HepG2 (cell line): ENCODE measurements at regions not wholly inside any gene's neighbourhood (a gene's known extent, or its start where the extent isn't known, plus 50 kb on each side); places are given as distances from the start of the nearest gene placed in this dataset.

Source experiments
- ATAC-seq: fragments of 200-7000 bp; cut with Tn5 transposase; 3 replicates; pipeline ENCODE4 v1.9.1; 2020; ENCODE audit warnings: mild to moderate bottlenecking, moderate library complexity
- BruUV-seq: library from RNA; stranded (reverse); fragments of 400-500 nt; replicated peaks from 2 replicates; lab custom pipeline; 2021; lab: Mats Ljungman, UMichigan
- CTCF ChIA-PET: fragments of 300-600 bp; formaldehyde crosslinking; extraction: SDS; loops from one replicate; lab custom pipeline; 2021; ENCODE audit warnings: low total read pairs, inconsistent platforms, low intra/inter-chr PET ratio; lab: Yijun Ruan, JAX
- POLR2A ChIA-PET: fragments of 350-600 bp; sonication (Branson Sonifier 250); formaldehyde crosslinking; loops from one replicate; lab custom pipeline; 2020; ENCODE audit warnings: antibody characterized with exemption, inconsistent platforms; lab: Yijun Ruan, JAX
- DNase-seq: peaks from one replicate; pipeline ENCODE4 v3.0.0-alpha.2; 2015; ENCODE audit warnings: low spot score
- FAIRE-seq: peaks from 3 replicates; lab custom pipeline; 2011; peaks lifted over from hg19 to GRCh38; lab: Jason Lieb, UNC
- H2AFZ ChIP-seq: one replicate; pipeline ENCODE4 v1.6.1; 2011; ENCODE audit warnings: low read length, inconsistent platforms
- H3K27ac ChIP-seq: fragments of 300-600 bp; 3 replicates; pipeline ENCODE4 v1.8.0; 2011; ENCODE audit warnings: mixed run types, mild to moderate bottlenecking, mixed read lengths, low read length, inconsistent platforms; ENCODE audit not compliant: insufficient read depth; ENCODE audit errors: extremely low read length
- H3K27me3 ChIP-seq, 2 experiments: fragments of 200-600 bp in 1 of 2; 2 replicates in 1 of 2; 3 replicates in 1 of 2; pipeline versions ENCODE4 v1.6.0 to v1.8.0; 2011; ENCODE audit warnings: low read length in 2 of 2, mild to moderate bottlenecking in 2 of 2, moderate library complexity in 2 of 2, inconsistent platforms in 1 of 2; ENCODE audit not compliant: insufficient read depth in 2 of 2, control insufficient read depth in 1 of 2
- H3K36me3 ChIP-seq, 2 experiments: fragments of 200-600 bp in 1 of 2; replicated peaks in 1 of 2; 2 replicates in 1 of 2; 3 replicates in 1 of 2; pipeline versions ENCODE4 v1.5.1 to v1.8.0; 2011; ENCODE audit warnings: low read length in 2 of 2, inconsistent platforms in 1 of 2; ENCODE audit not compliant: insufficient read depth in 2 of 2, control insufficient read depth in 1 of 2
- H3K4me1 ChIP-seq: 2 replicates; pipeline ENCODE4 v1.5.1; 2012; ENCODE audit warnings: low read length, inconsistent platforms; ENCODE audit not compliant: insufficient read depth
- H3K4me2 ChIP-seq: 2 replicates; pipeline ENCODE4 v1.6.0; 2011; ENCODE audit warnings: low read depth, low read length, inconsistent platforms
- H3K4me3 ChIP-seq, 3 experiments: fragments of 200-600 bp in 1 of 3; sonication (generic), shearing (Covaris generic) in 1 of 3; replicated peaks in 1 of 3; 2 replicates each; pipeline ENCODE4 v1.5.1; 2011 to 2016; ENCODE audit warnings: low read length in 3 of 3, inconsistent platforms in 2 of 3, low read depth in 2 of 3, mild to moderate bottlenecking in 2 of 3, control low read depth in 1 of 3, mixed read lengths in 1 of 3; ENCODE audit not compliant: insufficient read depth in 1 of 3
- H3K79me2 ChIP-seq: one replicate; pipeline ENCODE4 v1.6.1; 2011; ENCODE audit warnings: low read length, inconsistent platforms; ENCODE audit not compliant: insufficient read depth
- H3K9ac ChIP-seq: 2 replicates; pipeline ENCODE4 v1.6.0; 2011; ENCODE audit warnings: mild to moderate bottlenecking, low read depth, low read length, inconsistent platforms; ENCODE audit not compliant: insufficient read depth
- H3K9me3 ChIP-seq: 2 replicates; pipeline ENCODE4 v1.5.1; 2012; ENCODE audit warnings: mild to moderate bottlenecking, low read length
- H4K20me1 ChIP-seq: 2 replicates; pipeline ENCODE4 v1.6.0; 2011; ENCODE audit warnings: inconsistent platforms, mild to moderate bottlenecking, low read length, moderate library complexity; ENCODE audit not compliant: insufficient read depth
- CREM ChIP-seq, 2 experiments: sonication (generic) in 1 of 2; formaldehyde crosslinking in 1 of 2; IDR thresholded peaks; 2 replicates each; pipeline versions ENCODE4 v1.4.0 to v1.6.1; 2016 to 2020; ENCODE audit warnings: antibody characterized with exemption in 1 of 2, mild to moderate bottlenecking in 1 of 2, missing genetic modification reagents in 1 of 2
- EED ChIP-seq: sonication (generic); formaldehyde crosslinking; IDR thresholded peaks from 2 replicates; pipeline ENCODE4 v1.5.0; 2020; ENCODE audit warnings: mild to moderate bottlenecking, missing genetic modification reagents
- ELF4 ChIP-seq: sonication (generic); formaldehyde crosslinking; IDR thresholded peaks from 2 replicates; pipeline ENCODE4 v1.5.0; 2020; ENCODE audit warnings: missing genetic modification reagents, mild to moderate bottlenecking, moderate library complexity, borderline replicate concordance
- FIP1L1 ChIP-seq: fragments of 200-400 bp; formaldehyde crosslinking; IDR thresholded peaks from 2 replicates; pipeline ENCODE4 v1.6.1; 2018; ENCODE audit warnings: low read depth, mild to moderate bottlenecking, low read length, moderate library complexity, borderline replicate concordance; ENCODE audit not compliant: insufficient read depth
- FOXC1 ChIP-seq: sonication (generic); formaldehyde crosslinking; IDR thresholded peaks from 2 replicates; pipeline ENCODE4 v1.8.0; 2022; ENCODE audit warnings: mild to moderate bottlenecking, missing genetic modification reagents, borderline replicate concordance
- PHF8 ChIP-seq: sonication (generic); formaldehyde crosslinking; IDR thresholded peaks from 2 replicates; pipeline ENCODE4 v1.5.0; 2020; ENCODE audit warnings: missing genetic modification reagents
- RBFOX2 ChIP-seq: fragments of 200-400 bp; formaldehyde crosslinking; IDR thresholded peaks from 2 replicates; pipeline ENCODE4 v1.6.1; 2017; ENCODE audit warnings: low read depth, mild to moderate bottlenecking, low read length
- RFXAP ChIP-seq: sonication (generic); formaldehyde crosslinking; IDR thresholded peaks from 2 replicates; pipeline ENCODE4 v1.4.0; 2020; ENCODE audit warnings: missing genetic modification reagents, borderline replicate concordance
- RORA ChIP-seq: sonication (generic); formaldehyde crosslinking; IDR thresholded peaks from 2 replicates; pipeline ENCODE4 v1.5.0; 2020; ENCODE audit warnings: mild to moderate bottlenecking, missing genetic modification reagents, moderate library complexity
- RXRB ChIP-seq: IDR thresholded peaks from 2 replicates; pipeline ENCODE4 v1.6.1; 2016; ENCODE audit warnings: borderline replicate concordance, missing genetic modification reagents, missing compliant biosample characterization
- SRY ChIP-seq: sonication (generic); formaldehyde crosslinking; IDR thresholded peaks from 2 replicates; pipeline ENCODE4 v1.8.0; 2022; ENCODE audit warnings: mild to moderate bottlenecking, missing genetic modification reagents
- XRCC5 ChIP-seq: fragments of 200-400 bp; formaldehyde crosslinking; optimal IDR thresholded peaks from 2 replicates; pipeline ENCODE3; 2017; ENCODE audit warnings: mild to moderate bottlenecking, low read length
- ZNF143 ChIP-seq: sonication (generic); formaldehyde crosslinking; IDR thresholded peaks from 2 replicates; pipeline ENCODE4 v1.4.0; 2020; ENCODE audit warnings: missing genetic modification reagents
- ZNF343 ChIP-seq: sonication (generic); formaldehyde crosslinking; IDR thresholded peaks from 2 replicates; pipeline ENCODE4 v1.4.0; 2020; ENCODE audit warnings: mild to moderate bottlenecking, missing genetic modification reagents
- ZNF446 ChIP-seq: sonication (generic); formaldehyde crosslinking; IDR thresholded peaks from 2 replicates; pipeline ENCODE4 v1.5.0; 2020; ENCODE audit warnings: mild to moderate bottlenecking, missing genetic modification reagents
- ZNF484 ChIP-seq: sonication (generic); formaldehyde crosslinking; IDR thresholded peaks from 2 replicates; pipeline ENCODE4 v1.5.1; 2020; ENCODE audit warnings: mild to moderate bottlenecking, low read depth, missing genetic modification reagents, borderline replicate concordance
- ZNF616 ChIP-seq: sonication (generic); formaldehyde crosslinking; IDR thresholded peaks from 2 replicates; pipeline ENCODE4 v1.5.0; 2020; ENCODE audit warnings: low read depth, mild to moderate bottlenecking, missing genetic modification reagents
- ZNF746 ChIP-seq: sonication (generic); formaldehyde crosslinking; IDR thresholded peaks from 2 replicates; pipeline ENCODE4 v1.8.0; 2022; ENCODE audit warnings: mild to moderate bottlenecking, missing genetic modification reagents
- ZNF749 ChIP-seq: sonication (generic); formaldehyde crosslinking; IDR thresholded peaks from 2 replicates; pipeline ENCODE4 v1.8.0; 2022; ENCODE audit warnings: mild to moderate bottlenecking, missing genetic modification reagents, moderate library complexity, borderline replicate concordance
- ZNF782 ChIP-seq: sonication (generic); formaldehyde crosslinking; IDR thresholded peaks from 2 replicates; pipeline ENCODE4 v1.4.0; 2020; ENCODE audit warnings: missing genetic modification reagents, mild to moderate bottlenecking, borderline replicate concordance
- ZSCAN30 ChIP-seq: sonication (generic); formaldehyde crosslinking; IDR thresholded peaks from 2 replicates; pipeline ENCODE4 v1.5.0; 2020; ENCODE audit warnings: mild to moderate bottlenecking, missing genetic modification reagents
- WGBS: methylation state at CpG from one replicate; pipeline ENCODE4 v1.1.6; 2017; ENCODE audit warnings: low lambda C conversion rate; 5-methylcytosine and 5-hydroxymethylcytosine counted together
- in situ Hi-C: cut with HindIII; loops from 2 replicates; pipeline ENCODE4 v1.10.0; 2017; ENCODE audit warnings: low pct_unique_long_range_greater_than_20kb; ENCODE audit not compliant: extremely low pct_ligation_motif_present
- intact Hi-C: fragments of 100-400 bp; cut with micrococcal nuclease; formaldehyde crosslinking; loops from one replicate; pipeline ENCODE4 v1.10.0; 2022; ENCODE audit not compliant: unreplicated experiment
- TF ChIP-seq, protein P1 (sequence below): sonication (generic); formaldehyde crosslinking; conservative IDR thresholded peaks from 2 replicates; pipeline ENCODE4 v1.4.0; 2020; ENCODE audit warnings: mild to moderate bottlenecking, missing genetic modification reagents, moderate library complexity
- TF ChIP-seq, protein P2 (sequence below): sonication (generic); formaldehyde crosslinking; conservative IDR thresholded peaks from 2 replicates; pipeline ENCODE4 v1.4.0; 2020; ENCODE audit warnings: missing genetic modification reagents

DNA sequence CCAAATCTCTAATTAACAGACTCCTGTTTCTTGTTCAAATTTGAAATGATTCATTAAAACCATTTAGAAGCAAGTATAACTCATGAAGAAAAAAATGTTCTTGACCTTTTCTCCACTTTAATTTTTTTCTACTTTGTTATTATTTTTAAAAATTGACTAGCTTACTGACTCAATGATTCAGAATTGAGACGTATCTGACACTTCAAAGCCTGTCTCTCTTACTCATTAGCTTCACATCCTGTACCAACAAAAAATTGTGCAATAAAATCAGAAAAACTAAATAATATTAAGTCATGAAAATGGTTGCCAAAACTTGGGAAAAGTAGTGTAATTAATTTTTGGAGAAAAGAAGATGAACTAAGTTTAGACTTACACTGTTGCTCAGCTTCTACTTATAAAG is 331.2 kb downstream of the SLC16A7 start (continued):
- TF ChIP-seq CREM (IDR thresholded peaks at IDR 0.05): no peak
- TF ChIP-seq CREM (CRISPR knock-in tag; IDR thresholded peaks at IDR 0.05): no peak
- no peak for TF ChIP-seq XRCC5
- TF ChIP-seq RBFOX2: no peak
- TF ChIP-seq ZNF343 (CRISPR knock-in tag): no peak
- no peak for TF ChIP-seq SRY (CRISPR knock-in tag)
- TF ChIP-seq ZNF143: no peak
- TF ChIP-seq ZNF782: no peak
- TF ChIP-seq FOXC1 (CRISPR knock-in tag): no peak
- no peak for TF ChIP-seq RFXAP (CRISPR knock-in tag)
- no peak for TF ChIP-seq FIP1L1
- no peak for TF ChIP-seq ZNF484
- no peak for TF ChIP-seq ELF4 (CRISPR knock-in tag)

DNA sequence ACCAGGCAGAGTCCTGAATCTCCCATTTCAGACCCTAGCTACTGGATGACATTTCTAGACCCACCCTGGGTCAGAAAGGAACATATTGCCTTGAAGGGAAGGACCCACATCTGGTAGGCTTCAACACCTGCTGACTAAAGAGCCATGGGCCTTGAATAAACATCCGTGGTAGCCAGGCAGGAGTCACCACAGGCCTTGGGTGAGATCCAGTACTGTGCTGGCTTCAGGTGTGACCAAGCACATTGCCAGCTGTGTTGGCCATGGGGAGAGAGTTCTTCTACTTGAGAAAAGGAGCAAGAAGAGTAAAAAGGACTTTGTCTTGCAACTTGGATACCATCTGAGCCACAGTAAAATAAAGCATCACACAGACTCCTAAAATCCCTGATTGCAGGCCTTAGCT is 332.6 kb downstream of the SLC16A7 start:
- Histone ChIP-seq H3K4me2 (no peak overlapping the region), H3K9ac (no peak overlapping the region), H3K9me3 (peaks cover 68% of the 10 kb centered on the region), H4K20me1 (no peaks in the 10 kb centered on the region), H2AFZ (no peak overlapping the region), H3K4me1 (no peaks in the 10 kb centered on the region), H3K27ac (no peak overlapping the region), H3K4me3 (no peak overlapping the region), H3K27me3 (no peaks in the 10 kb centered on the region), H3K36me3 (no peaks in the 10 kb centered on the region), H3K79me2 (no peaks in the 10 kb centered on the region)
- intact Hi-C loops (no loop called here), in situ Hi-C loops (no loop called here)
- DNase-seq (no peak), FAIRE-seq (no peak), ATAC-seq (no peak)
- BruUV-seq: no TSS peak
- ChIA-PET POLR2A (no interaction called here), CTCF (no interaction called here)
- WGBS: 0% methylated on average over 1 of the region's 1 CpG
- TF ChIP-seq ZNF749 (CRISPR knock-in tag) (no peak), ZNF746 (no peak), RXRB (CRISPR knock-in tag) (no peak), ZNF343 (CRISPR knock-in tag) (no peak), RORA (CRISPR knock-in tag) (no peak), PHF8 (CRISPR knock-in tag) (no peak), ZNF616 (CRISPR knock-in tag) (no peak), ZNF446 (CRISPR knock-in tag) (no peak), EED (CRISPR knock-in tag) (no peak), ZSCAN30 (no peak)
- TF ChIP-seq, protein P1, sequence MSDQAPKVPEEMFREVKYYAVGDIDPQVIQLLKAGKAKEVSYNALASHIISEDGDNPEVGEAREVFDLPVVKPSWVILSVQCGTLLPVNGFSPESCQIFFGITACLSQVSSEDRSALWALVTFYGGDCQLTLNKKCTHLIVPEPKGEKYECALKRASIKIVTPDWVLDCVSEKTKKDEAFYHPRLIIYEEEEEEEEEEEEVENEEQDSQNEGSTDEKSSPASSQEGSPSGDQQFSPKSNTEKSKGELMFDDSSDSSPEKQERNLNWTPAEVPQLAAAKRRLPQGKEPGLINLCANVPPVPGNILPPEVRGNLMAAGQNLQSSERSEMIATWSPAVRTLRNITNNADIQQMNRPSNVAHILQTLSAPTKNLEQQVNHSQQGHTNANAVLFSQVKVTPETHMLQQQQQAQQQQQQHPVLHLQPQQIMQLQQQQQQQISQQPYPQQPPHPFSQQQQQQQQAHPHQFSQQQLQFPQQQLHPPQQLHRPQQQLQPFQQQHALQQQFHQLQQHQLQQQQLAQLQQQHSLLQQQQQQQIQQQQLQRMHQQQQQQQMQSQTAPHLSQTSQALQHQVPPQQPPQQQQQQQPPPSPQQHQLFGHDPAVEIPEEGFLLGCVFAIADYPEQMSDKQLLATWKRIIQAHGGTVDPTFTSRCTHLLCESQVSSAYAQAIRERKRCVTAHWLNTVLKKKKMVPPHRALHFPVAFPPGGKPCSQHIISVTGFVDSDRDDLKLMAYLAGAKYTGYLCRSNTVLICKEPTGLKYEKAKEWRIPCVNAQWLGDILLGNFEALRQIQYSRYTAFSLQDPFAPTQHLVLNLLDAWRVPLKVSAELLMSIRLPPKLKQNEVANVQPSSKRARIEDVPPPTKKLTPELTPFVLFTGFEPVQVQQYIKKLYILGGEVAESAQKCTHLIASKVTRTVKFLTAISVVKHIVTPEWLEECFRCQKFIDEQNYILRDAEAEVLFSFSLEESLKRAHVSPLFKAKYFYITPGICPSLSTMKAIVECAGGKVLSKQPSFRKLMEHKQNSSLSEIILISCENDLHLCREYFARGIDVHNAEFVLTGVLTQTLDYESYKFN (CRISPR knock-in tag): no peak
- TF ChIP-seq, protein P2, sequence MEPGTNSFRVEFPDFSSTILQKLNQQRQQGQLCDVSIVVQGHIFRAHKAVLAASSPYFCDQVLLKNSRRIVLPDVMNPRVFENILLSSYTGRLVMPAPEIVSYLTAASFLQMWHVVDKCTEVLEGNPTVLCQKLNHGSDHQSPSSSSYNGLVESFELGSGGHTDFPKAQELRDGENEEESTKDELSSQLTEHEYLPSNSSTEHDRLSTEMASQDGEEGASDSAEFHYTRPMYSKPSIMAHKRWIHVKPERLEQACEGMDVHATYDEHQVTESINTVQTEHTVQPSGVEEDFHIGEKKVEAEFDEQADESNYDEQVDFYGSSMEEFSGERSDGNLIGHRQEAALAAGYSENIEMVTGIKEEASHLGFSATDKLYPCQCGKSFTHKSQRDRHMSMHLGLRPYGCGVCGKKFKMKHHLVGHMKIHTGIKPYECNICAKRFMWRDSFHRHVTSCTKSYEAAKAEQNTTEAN: no peak
